Liver (tissue), 3 donors: ENCODE measurements at regions not wholly inside any gene's neighbourhood (a gene's known extent, or its start where the extent isn't known, plus 50 kb on each side); places are given as distances from the start of the nearest gene placed in this dataset.

Experiments used
- CTCF ChIP-seq: fragments of 150-350 bp; IDR thresholded peaks from 2 replicates; pipeline ENCODE4 v1.5.1; 2017; ENCODE audit warnings: improper control_type of control experiment, low read depth, low read length; ENCODE audit not compliant: missing input control
- RAD21 ChIP-seq, 2 donors: IDR thresholded peaks; 2 replicates each; pipeline ENCODE4 v1.6.1; 2016; ENCODE audit warnings: antibody characterized with exemption in 2 of 2, mild to moderate bottlenecking in 2 of 2
- donor health status: healthy.
- donor health status: healthy.

- TF ChIP-seq CTCF: no peak
- TF ChIP-seq RAD21 (IDR thresholded peaks at IDR 0.05): no peak
These were observed 272.0 kb downstream of the SMAD2 start for GRCh38 chr18:47658498-47658897.
